Right lobe of liver (tissue), 4 donors: ENCODE measurements at regions not wholly inside any gene's neighbourhood (a gene's known extent, or its start where the extent isn't known, plus 50 kb on each side); places are given as distances from the start of the nearest gene placed in this dataset.
"Not testable (repeated sequence)": the region's sequence is repeated elsewhere in the genome, so short reads cannot be mapped to it uniquely, and the experiment has no call there.

Source experiments
- POLR2A ChIP-seq: fragments of 450-650 bp; IDR thresholded peaks from one replicate; pipeline ENCODE4 v1.6.1; 2017; ENCODE audit warnings: antibody characterized with exemption, mild to moderate bottlenecking
- TF ChIP-seq, protein P1 (sequence below), 4 donors: fragments of 200-600 bp in 3 of 4; fragments of 450-650 bp in 1 of 4; IDR thresholded peaks; one replicate each; pipeline versions ENCODE4 v1.5.1 to v1.8.0; 2016 to 2022; ENCODE audit warnings: antibody characterized with exemption in 4 of 4, mild to moderate bottlenecking in 2 of 4
- donor health status: DM: no; HTN: no; CAD: no.
- donor health status: DM: no; HTN: no; CAD: no.
- donor health status: DM: no; HTN: yes; CAD: no.

DNA sequence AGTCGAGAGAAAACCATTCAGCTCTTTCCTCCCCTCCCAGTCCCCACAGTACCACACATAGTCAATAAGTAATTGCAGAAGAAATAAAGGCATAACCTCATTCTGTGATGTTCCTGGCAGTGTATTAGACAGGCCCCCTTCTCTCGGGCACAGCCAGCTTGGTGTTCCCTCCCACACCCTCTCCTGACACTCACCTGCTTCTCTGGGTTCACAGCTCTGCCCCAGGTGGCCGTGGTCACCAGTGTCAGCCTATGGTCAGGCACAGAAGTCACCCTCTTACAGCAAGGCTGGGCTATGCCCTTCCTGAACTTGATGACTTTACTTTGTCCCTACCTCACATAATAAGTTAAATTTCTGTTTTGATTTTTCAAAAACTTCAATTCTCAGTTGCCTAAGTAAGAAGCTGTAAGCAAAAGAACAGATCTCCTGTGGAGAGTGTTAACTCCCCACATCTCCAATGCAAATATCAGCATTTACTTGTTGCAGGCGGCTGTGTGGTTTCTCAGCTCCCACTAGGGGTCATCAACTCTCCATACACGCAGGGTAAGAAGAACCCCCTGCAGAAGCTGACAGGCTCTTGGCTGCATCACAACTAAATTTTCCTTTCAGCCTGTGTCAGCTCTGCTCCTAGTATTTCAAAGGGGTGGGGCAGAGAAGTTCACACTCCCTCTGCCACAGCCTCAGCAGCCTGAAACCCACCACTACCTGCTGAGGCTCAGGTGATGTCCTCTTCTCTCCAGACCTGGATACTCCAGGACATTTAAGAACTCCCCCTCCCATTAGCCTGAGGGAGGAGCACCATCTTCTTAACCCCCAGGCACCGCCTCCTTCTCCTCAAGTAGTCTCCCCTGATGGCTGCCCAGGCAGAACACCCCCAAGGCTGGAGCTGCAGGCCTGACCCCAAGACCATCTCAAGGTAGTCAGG is 172.9 kb upstream of the ETV3 start:
- TF ChIP-seq POLR2A: not testable (repeated sequence)
- TF ChIP-seq, protein P1, sequence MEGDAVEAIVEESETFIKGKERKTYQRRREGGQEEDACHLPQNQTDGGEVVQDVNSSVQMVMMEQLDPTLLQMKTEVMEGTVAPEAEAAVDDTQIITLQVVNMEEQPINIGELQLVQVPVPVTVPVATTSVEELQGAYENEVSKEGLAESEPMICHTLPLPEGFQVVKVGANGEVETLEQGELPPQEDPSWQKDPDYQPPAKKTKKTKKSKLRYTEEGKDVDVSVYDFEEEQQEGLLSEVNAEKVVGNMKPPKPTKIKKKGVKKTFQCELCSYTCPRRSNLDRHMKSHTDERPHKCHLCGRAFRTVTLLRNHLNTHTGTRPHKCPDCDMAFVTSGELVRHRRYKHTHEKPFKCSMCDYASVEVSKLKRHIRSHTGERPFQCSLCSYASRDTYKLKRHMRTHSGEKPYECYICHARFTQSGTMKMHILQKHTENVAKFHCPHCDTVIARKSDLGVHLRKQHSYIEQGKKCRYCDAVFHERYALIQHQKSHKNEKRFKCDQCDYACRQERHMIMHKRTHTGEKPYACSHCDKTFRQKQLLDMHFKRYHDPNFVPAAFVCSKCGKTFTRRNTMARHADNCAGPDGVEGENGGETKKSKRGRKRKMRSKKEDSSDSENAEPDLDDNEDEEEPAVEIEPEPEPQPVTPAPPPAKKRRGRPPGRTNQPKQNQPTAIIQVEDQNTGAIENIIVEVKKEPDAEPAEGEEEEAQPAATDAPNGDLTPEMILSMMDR (IDR thresholded peaks at IDR 0.05): peak in 3 of 4 donors; percentile 17 to 35 (median 19)
